ENCODE measurements at regions not wholly inside any gene's neighbourhood (a gene's known extent, or its start where the extent isn't known, plus 50 kb on each side); places are given as distances from the start of the nearest gene placed in this dataset.

- no peak overlapping the region for H3K56ac ChIP-seq (ENCODE audit: extremely low read depth, insufficient read depth, low read length)
- intact Hi-C loops (cut with micrococcal nuclease): no loop called here
- H3K4me3 ChIP-seq (ENCODE audit: insufficient read depth, low read depth, low read length): no peak overlapping the region
- H3K4me1 ChIP-seq (ENCODE audit: control insufficient read depth, insufficient read depth, low read length): peaks cover 10% of the 10 kb centered on the region
- no peak overlapping the region for H3K9ac ChIP-seq (ENCODE audit: low read depth, low read length)
- H2BK20ac ChIP-seq (ENCODE audit: low read depth, low read length): no peak overlapping the region
- H3K9me1 ChIP-seq (ENCODE audit: insufficient read depth, low read length): no peaks in the 10 kb centered on the region
- in situ Hi-C loops (cut with MboI; ENCODE audit: low sequenced_read_pairs): no loop called here
- CTCF ChIA-PET: no interaction called here
- H3K14ac ChIP-seq (replicated peaks; ENCODE audit: low read depth, low read length): no peak overlapping the region
- no peaks in the 10 kb centered on the region for H4K20me1 ChIP-seq (ENCODE audit: insufficient read depth, low read length)
- no peak overlapping the region for H3K18ac ChIP-seq (ENCODE audit: low read depth, low read length)
- H3K79me1 ChIP-seq (ENCODE audit: low read depth in 1 of 2, low read length in 2 of 2): no peaks in the 10 kb centered on the region
- H3K23ac ChIP-seq (ENCODE audit: low read depth, low read length): no peak overlapping the region
- H3K36me3 ChIP-seq (ENCODE audit: control insufficient read depth, insufficient read depth, low read length): no peaks in the 10 kb centered on the region
- no peak overlapping the region for H4K8ac ChIP-seq (ENCODE audit: low read depth in 2 of 2, low read length in 2 of 2)
- dilution Hi-C loops (cut with HindIII; ENCODE audit: low sequenced_read_pairs, unreplicated experiment): no loop called here
- no peak overlapping the region for H2AFZ ChIP-seq (replicated peaks; ENCODE audit: low read length, poor library complexity)
- WGBS, 2 experiments (ENCODE audit: extremely low coverage in 2 of 2, insufficient read length in 1 of 2): 50% methylated on average over 2 of the region's 4 CpGs; no CpG with 5 or more reads in 1 of the 2 experiments
- no peak overlapping the region for H2AK9ac ChIP-seq (replicated peaks; ENCODE audit: low read depth, low read length, poor library complexity)
- no peak overlapping the region for H2BK15ac ChIP-seq (ENCODE audit: low read depth, low read length)
- peaks cover 26% of the 10 kb centered on the region for H3K27me3 ChIP-seq (ENCODE audit: control insufficient read depth, insufficient read depth, low read length)
- POLR2A ChIA-PET (ENCODE audit: unreplicated experiment): no interaction called here
- BruUV-seq (replicated peaks): no TSS peak
- H2AK5ac ChIP-seq (ENCODE audit: low read depth, low read length): no peak overlapping the region
- H3K9me3 ChIP-seq (ENCODE audit: control insufficient read depth, insufficient read depth, low read length): peaks cover 2% of the 10 kb centered on the region; the same call in 1 of the 2 replicates
- DNase-seq (peak; percentile 10), ATAC-seq (ENCODE audit: low read depth) (no peak)
- no peak overlapping the region for H2BK5ac ChIP-seq (ENCODE audit: low read depth, low read length, poor library complexity, severe bottlenecking)
- no peak overlapping the region for H4K5ac ChIP-seq (ENCODE audit: low read depth, low read length)
- H3K4me2 ChIP-seq (ENCODE audit: low read depth, low read length): no peak overlapping the region
- no peak overlapping the region for H3K27ac ChIP-seq (ENCODE audit: insufficient read depth, low read length)
- no peak overlapping the region for H2BK120ac ChIP-seq (ENCODE audit: low read depth, low read length)
- H4K91ac ChIP-seq (ENCODE audit: insufficient read depth, low read depth, low read length): no peak overlapping the region
- TF ChIP-seq, protein P1, sequence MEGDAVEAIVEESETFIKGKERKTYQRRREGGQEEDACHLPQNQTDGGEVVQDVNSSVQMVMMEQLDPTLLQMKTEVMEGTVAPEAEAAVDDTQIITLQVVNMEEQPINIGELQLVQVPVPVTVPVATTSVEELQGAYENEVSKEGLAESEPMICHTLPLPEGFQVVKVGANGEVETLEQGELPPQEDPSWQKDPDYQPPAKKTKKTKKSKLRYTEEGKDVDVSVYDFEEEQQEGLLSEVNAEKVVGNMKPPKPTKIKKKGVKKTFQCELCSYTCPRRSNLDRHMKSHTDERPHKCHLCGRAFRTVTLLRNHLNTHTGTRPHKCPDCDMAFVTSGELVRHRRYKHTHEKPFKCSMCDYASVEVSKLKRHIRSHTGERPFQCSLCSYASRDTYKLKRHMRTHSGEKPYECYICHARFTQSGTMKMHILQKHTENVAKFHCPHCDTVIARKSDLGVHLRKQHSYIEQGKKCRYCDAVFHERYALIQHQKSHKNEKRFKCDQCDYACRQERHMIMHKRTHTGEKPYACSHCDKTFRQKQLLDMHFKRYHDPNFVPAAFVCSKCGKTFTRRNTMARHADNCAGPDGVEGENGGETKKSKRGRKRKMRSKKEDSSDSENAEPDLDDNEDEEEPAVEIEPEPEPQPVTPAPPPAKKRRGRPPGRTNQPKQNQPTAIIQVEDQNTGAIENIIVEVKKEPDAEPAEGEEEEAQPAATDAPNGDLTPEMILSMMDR (conservative IDR thresholded peaks at IDR 0.05; ENCODE audit: low read depth, low read length): no peak
- TF ChIP-seq RCOR1 (IDR thresholded peaks at IDR 0.05; ENCODE audit: insufficient replicate concordance, low read length) (no peak), SMC3 (IDR thresholded peaks at IDR 0.05; ENCODE audit: low read depth, low read length) (no peak), POLR2A (IDR thresholded peaks at IDR 0.05; ENCODE audit: low read depth, low read length) (no peak), ELK1 (IDR thresholded peaks at IDR 0.05; ENCODE audit: borderline replicate concordance, low read depth, low read length) (no peak), NFE2L2 (IDR thresholded peaks at IDR 0.05; ENCODE audit: low read depth, low read length) (no peak), RAD21 (IDR thresholded peaks at IDR 0.05; ENCODE audit: low read length) (no peak), BHLHE40 (IDR thresholded peaks at IDR 0.05; ENCODE audit: low read depth, low read length) (no peak), RFX5 (IDR thresholded peaks at IDR 0.05; ENCODE audit: low read depth, low read length) (no peak), CHD1 (IDR thresholded peaks at IDR 0.05; ENCODE audit: low read depth, low read length) (no peak), MAZ (IDR thresholded peaks at IDR 0.05; ENCODE audit: borderline replicate concordance, low read depth, low read length) (no peak), MXI1 (IDR thresholded peaks at IDR 0.05; ENCODE audit: borderline replicate concordance, low read depth, low read length) (no peak), MAFK (IDR thresholded peaks at IDR 0.05; ENCODE audit: low read depth, low read length) (no peak), FOS (IDR thresholded peaks at IDR 0.05; ENCODE audit: low read depth, low read length) (no peak), CEBPB (IDR thresholded peaks at IDR 0.05; ENCODE audit: low read depth, low read length) (no peak)
- TF ChIP-seq, protein P2, sequence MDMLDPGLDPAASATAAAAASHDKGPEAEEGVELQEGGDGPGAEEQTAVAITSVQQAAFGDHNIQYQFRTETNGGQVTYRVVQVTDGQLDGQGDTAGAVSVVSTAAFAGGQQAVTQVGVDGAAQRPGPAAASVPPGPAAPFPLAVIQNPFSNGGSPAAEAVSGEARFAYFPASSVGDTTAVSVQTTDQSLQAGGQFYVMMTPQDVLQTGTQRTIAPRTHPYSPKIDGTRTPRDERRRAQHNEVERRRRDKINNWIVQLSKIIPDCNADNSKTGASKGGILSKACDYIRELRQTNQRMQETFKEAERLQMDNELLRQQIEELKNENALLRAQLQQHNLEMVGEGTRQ (IDR thresholded peaks at IDR 0.05; ENCODE audit: low read depth, low read length): no peak
- no peak overlapping the region for H3K4ac ChIP-seq (ENCODE audit: low read depth, low read length)
Measured at GRCh38 chrX:39728025-39728424, 369.7 kb downstream of the BCOR start.

All from IMR-90 (cell line).